Upper lobe of left lung (tissue), 6 donors: ENCODE measurements at regions not wholly inside any gene's neighbourhood (a gene's known extent, or its start where the extent isn't known, plus 50 kb on each side); places are given as distances from the start of the nearest gene placed in this dataset.

ENCODE experiments used
- ATAC-seq, 2 donors: fragments of 200-7000 bp; cut with Tn5 transposase; one replicate each; pipeline ENCODE4 v1.9.1; 2022; ENCODE audit warnings: mild to moderate bottlenecking in 2 of 2, moderate library complexity in 2 of 2; ENCODE audit not compliant: low FRiP score in 2 of 2
- DNase-seq, 2 donors: peaks; one replicate each; pipeline ENCODE4 v3.0.0-alpha.2; 2019 to 2020
- H3K27ac ChIP-seq, 4 donors: fragments of 200-600 bp; sonication (generic); one replicate each; pipeline ENCODE4 v1.5.1; 2016 to 2019
- H3K27me3 ChIP-seq, 4 donors: fragments of 200-600 bp; sonication (generic); one replicate each; pipeline ENCODE4 v1.5.1; 2017 to 2019
- H3K36me3 ChIP-seq, 4 donors: fragments of 200-600 bp; sonication (generic); one replicate each; pipeline ENCODE4 v1.5.1; 2016 to 2019
- H3K4me1 ChIP-seq, 4 donors: fragments of 200-600 bp; sonication (generic); one replicate each; pipeline ENCODE4 v1.5.1; 2018 to 2019
- H3K4me3 ChIP-seq, 4 donors: fragments of 200-600 bp; sonication (generic); one replicate each; pipeline ENCODE4 v1.5.1; 2017 to 2019; ENCODE audit warnings: mild to moderate bottlenecking in 2 of 4, moderate library complexity in 1 of 4
- H3K9me3 ChIP-seq, 4 donors: fragments of 200-600 bp; sonication (generic); one replicate each; pipeline ENCODE4 v1.5.1; 2018 to 2019
- EP300 ChIP-seq, 4 donors: sonication (generic); formaldehyde crosslinking; IDR thresholded peaks; one replicate each; pipeline ENCODE4 v1.5.1; 2017; ENCODE audit warnings: antibody characterized with exemption in 4 of 4, control low read depth in 2 of 4
- POLR2A ChIP-seq, 4 donors: fragments of 450-650 bp; IDR thresholded peaks; one replicate each; pipeline ENCODE4 v1.5.1; 2016 to 2017; ENCODE audit warnings: antibody characterized with exemption in 4 of 4, mild to moderate bottlenecking in 2 of 4
- POLR2AphosphoS5 ChIP-seq, 2 donors: sonication (generic); formaldehyde crosslinking; IDR thresholded peaks; one replicate each; pipeline ENCODE4 v1.5.1; 2017; ENCODE audit warnings: antibody characterized with exemption in 2 of 2
- WGBS, 2 donors: methylation state at CpG; one replicate each; pipeline ENCODE4 v1.1.5; 2017 to 2018; 5-methylcytosine and 5-hydroxymethylcytosine counted together
- TF ChIP-seq, protein P1 (sequence below), 6 experiments: fragments of 450-650 bp in 4 of 6; fragments of 200-600 bp in 2 of 6; sonication (generic) in 2 of 6; IDR thresholded peaks; one replicate each; pipeline ENCODE4 v1.5.1; 2016 to 2019; ENCODE audit warnings: antibody characterized with exemption in 6 of 6
- donor health status: DM: no; HTN: no; CAD: no; lungs with moderate emphysema.
- donor health status: DM: no; HTN: yes; CAD: no; lungs with severe emphysema.

DNA sequence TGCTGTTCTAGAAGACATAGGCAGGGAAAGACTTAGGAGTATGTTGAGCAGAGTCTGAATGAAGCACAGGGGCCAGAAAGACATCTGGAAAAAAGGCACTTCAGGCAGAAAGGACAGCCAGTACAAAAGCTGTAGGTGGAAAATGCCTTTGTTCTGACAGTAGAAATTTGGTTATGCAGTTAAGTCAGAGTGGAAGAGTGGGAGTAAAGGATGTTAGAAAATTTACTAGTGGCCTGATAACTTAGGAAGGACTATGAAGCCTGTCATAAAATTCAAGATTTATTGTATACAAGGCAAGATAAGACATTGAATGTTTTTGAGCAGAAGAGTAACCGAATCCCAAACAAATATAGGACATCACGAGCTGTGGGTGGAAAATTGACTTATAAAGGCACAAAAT is 987.9 kb downstream of the PLA2G4A start:
- ATAC-seq (no peak), DNase-seq (no peak)
- no peaks in the 10 kb centered on the region for H3K9me3 ChIP-seq
- H3K36me3 ChIP-seq: no peaks in the 10 kb centered on the region
- H3K27me3 ChIP-seq: no peaks in the 10 kb centered on the region
- H3K4me3 ChIP-seq: no peak overlapping the region
- no peak for TF ChIP-seq POLR2AphosphoS5 (IDR thresholded peaks at IDR 0.05)
- TF ChIP-seq, protein P1, sequence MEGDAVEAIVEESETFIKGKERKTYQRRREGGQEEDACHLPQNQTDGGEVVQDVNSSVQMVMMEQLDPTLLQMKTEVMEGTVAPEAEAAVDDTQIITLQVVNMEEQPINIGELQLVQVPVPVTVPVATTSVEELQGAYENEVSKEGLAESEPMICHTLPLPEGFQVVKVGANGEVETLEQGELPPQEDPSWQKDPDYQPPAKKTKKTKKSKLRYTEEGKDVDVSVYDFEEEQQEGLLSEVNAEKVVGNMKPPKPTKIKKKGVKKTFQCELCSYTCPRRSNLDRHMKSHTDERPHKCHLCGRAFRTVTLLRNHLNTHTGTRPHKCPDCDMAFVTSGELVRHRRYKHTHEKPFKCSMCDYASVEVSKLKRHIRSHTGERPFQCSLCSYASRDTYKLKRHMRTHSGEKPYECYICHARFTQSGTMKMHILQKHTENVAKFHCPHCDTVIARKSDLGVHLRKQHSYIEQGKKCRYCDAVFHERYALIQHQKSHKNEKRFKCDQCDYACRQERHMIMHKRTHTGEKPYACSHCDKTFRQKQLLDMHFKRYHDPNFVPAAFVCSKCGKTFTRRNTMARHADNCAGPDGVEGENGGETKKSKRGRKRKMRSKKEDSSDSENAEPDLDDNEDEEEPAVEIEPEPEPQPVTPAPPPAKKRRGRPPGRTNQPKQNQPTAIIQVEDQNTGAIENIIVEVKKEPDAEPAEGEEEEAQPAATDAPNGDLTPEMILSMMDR (IDR thresholded peaks at IDR 0.05): no peak
- no peak for TF ChIP-seq POLR2A (IDR thresholded peaks at IDR 0.05)
- no peak for TF ChIP-seq EP300 (IDR thresholded peaks at IDR 0.05)
- WGBS, 2 donors: 66 to 72% methylated on average over 2 of the region's 2 CpGs
- no peak overlapping the region for H3K27ac ChIP-seq
- H3K4me1 ChIP-seq: no peaks in the 10 kb centered on the region

DNA sequence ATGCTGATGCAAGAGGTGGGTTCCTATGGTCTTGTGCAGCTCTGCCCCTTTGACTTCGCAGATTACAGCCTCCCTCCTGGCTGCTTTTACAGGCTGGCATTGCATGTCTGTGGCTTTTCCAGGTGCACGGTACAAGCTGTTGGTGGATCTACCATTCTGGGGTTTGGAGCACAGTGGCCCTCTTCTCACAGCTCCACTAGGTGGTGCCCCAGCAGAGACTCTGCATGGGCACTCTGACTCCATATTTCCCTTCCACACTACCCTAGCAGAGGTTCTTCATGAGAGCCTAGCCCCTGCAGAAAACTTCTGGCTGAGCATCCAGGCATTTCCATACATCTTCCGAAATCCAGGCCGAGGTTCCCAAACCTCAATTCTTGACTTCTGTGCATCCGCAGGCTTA is 989.0 kb downstream of the PLA2G4A start:
- no peaks in the 10 kb centered on the region for H3K4me1 ChIP-seq
- H3K4me3 ChIP-seq: no peak overlapping the region
- no peaks in the 10 kb centered on the region for H3K36me3 ChIP-seq
- no peak for DNase-seq
- 90 to 91% methylated on average over 5 of the region's 5 CpGs for WGBS, 2 donors
- no peak overlapping the region for H3K27ac ChIP-seq
- TF ChIP-seq EP300 (IDR thresholded peaks at IDR 0.05) (no peak), POLR2A (IDR thresholded peaks at IDR 0.05) (no peak), POLR2AphosphoS5 (IDR thresholded peaks at IDR 0.05) (no peak)
- TF ChIP-seq, protein P1 (IDR thresholded peaks at IDR 0.05): no peak
- no peak for ATAC-seq
- H3K9me3 ChIP-seq: peaks cover 0 to 6% (median 2%) of the 10 kb centered on the region in 4 donors
- no peaks in the 10 kb centered on the region for H3K27me3 ChIP-seq

DNA sequence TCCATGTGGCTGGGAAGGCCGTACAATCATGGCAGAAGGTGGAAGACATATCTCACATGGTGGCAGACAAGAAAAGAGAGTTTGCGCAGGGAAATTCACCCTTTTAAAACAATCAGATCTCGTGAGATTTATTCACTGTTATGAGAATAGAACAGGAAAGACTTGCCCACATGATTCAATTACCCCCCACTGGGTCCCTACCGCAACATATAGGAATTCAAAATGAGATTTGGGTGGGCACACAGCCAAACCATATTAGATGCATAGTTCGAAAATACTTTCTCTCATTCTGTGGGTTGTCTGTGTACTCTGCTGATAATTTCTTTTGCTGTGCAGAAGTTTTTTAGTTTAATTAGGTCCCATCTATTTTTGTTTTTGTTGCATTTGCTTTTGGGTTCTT is 990.3 kb downstream of the PLA2G4A start:
- Histone ChIP-seq H3K4me1 (no peaks in the 10 kb centered on the region), H3K36me3 (no peaks in the 10 kb centered on the region), H3K27me3 (no peaks in the 10 kb centered on the region), H3K27ac (no peak overlapping the region), H3K4me3 (no peak overlapping the region), H3K9me3 (peaks cover 0 to 6% (median 2%) of the 10 kb centered on the region in 4 donors)
- TF ChIP-seq, protein P1 (IDR thresholded peaks at IDR 0.05): no peak
- no peak for TF ChIP-seq POLR2A (IDR thresholded peaks at IDR 0.05)
- TF ChIP-seq EP300 (IDR thresholded peaks at IDR 0.05): no peak
- no peak for TF ChIP-seq POLR2AphosphoS5 (IDR thresholded peaks at IDR 0.05)
- DNase-seq (no peak), ATAC-seq (no peak)
- WGBS, 2 donors: 46 to 51% methylated on average over 5 of the region's 5 CpGs

DNA sequence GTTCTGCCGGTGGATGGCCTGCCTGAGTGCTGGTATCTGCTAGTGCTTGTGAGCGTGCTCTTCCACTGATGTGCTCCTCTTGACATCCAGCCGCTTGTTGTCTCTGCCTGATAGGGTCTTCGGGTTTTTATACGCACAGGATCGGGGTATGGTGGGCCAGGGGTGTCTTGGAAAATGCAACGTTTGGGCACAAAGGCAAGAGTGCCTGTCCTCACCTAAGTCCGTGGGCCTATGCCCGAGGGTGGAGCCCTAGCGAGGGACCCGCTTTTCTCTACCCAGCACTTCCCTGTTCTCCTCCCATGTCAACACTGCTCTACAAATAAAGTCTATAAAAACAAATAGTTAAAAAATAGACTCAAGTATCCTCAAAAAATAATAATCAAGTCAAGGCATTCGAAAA is 1007.8 kb downstream of the PLA2G4A start:
- Histone ChIP-seq H3K27me3 (no peaks in the 10 kb centered on the region), H3K9me3 (no peaks in the 10 kb centered on the region), H3K4me1 (no peaks in the 10 kb centered on the region), H3K36me3 (no peaks in the 10 kb centered on the region), H3K4me3 (no peak overlapping the region), H3K27ac (no peak overlapping the region)
- ATAC-seq (no peak), DNase-seq (no peak)
- TF ChIP-seq, protein P1 (IDR thresholded peaks at IDR 0.05): no peak
- 91% methylated on average over 10 to 12 of the region's 12 CpGs for WGBS, 2 donors

DNA sequence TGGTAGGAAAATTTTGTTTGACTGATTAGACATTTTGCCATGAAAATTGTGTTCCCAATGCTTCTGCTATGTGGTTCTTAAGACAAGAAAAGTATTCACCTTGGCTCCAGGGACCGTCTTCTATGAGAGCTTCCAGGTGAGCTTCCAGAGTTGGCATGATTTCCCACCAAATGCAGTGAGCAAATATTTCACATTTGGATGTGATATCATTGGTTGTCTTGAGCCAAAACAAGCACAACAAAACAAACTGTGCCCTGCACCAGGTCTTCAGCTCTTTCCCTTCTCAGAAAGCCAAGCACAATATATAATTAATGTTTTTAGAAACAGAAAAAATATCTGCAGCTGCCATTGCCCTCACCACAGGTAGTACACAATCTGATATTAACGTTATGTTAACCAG is 1009.0 kb downstream of the PLA2G4A start:
- Histone ChIP-seq H3K27me3 (no peaks in the 10 kb centered on the region), H3K36me3 (no peaks in the 10 kb centered on the region), H3K27ac (no peak overlapping the region), H3K4me1 (no peaks in the 10 kb centered on the region), H3K4me3 (no peak overlapping the region), H3K9me3 (no peaks in the 10 kb centered on the region)
- DNase-seq: no peak
- TF ChIP-seq EP300 (IDR thresholded peaks at IDR 0.05) (no peak), POLR2A (IDR thresholded peaks at IDR 0.05) (no peak), POLR2AphosphoS5 (IDR thresholded peaks at IDR 0.05) (no peak)
- TF ChIP-seq, protein P1 (IDR thresholded peaks at IDR 0.05): no peak
- no peak for ATAC-seq
- 61 to 65% methylated on average over 2 of the region's 2 CpGs for WGBS, 2 donors
